Stimulated activated CD4-positive, alpha-beta T cell treated with anti-CD3 and anti-CD28 coated beads, Interleukin-2, amount 100 ng/mL, for 4 hours (primary cell): ENCODE measurements at regions not wholly inside any gene's neighbourhood (a gene's known extent, or its start where the extent isn't known, plus 50 kb on each side); places are given as distances from the start of the nearest gene placed in this dataset.
"Not testable (repeated sequence)": the region's sequence is repeated elsewhere in the genome, so short reads cannot be mapped to it uniquely, and the experiment has no call there.

Experiments
- DNase-seq: peaks from one replicate; pipeline ENCODE4 v3.0.0-alpha.2; 2020; ENCODE audit warnings: low read depth

DNA sequence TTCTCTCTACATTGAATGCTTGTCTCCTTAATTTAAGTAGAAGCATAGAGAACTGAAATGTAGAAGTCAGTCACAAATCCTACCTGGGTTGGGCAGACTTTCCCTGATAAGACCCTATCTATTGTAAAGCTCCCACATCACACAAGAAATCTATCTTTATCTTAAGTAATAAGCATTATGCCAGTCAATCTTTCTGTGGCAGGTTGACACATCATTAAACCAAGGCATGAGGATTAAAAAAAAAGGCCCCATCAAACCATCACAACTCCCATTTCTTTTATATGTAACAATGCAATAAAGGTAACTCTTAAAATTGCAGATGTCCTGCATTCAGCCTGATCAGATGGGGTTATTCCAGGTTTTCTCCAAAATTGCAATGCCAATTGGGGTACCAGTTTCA, 311.8 kb downstream of the TOX3 start:
- DNase-seq: no peak

DNA sequence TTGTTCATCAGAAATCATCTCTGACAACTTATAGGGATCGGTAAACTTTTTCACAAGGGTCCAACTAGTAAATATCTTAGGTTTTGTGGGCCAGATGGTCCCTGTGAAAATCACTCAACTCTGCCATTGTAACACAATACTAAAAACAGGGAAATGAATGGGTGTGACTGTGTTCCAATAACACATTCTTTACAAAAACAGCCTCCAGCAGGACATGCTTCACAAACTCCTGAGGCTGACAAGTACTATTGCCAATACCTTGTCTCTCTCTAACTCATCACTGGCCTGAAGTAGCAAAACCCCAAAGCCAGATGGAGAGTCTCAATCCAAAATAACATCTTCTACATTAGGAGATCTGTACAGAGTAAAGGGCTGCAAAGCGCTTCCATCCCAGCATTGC, 312.3 kb downstream of the TOX3 start:
- DNase-seq: no peak

DNA sequence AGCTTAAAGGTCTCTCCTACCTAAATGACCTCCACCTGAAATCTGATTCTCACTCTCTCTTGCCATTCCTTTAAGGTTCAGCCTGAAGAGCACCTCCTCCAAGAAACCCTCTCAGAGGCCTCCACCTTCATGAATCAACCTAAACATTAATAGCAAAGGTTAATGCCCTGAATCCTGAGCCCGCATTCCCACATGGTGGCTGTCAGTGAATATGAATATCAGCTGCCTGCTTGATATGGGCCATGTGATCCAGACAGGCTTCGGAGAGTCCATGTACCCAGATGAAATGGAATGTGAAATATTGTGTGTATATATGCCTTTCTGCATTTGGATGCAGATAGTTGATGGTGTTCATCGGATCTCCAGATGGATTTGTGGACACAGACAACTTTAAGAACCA, 317.5 kb downstream of the TOX3 start:
- DNase-seq: no peak

DNA sequence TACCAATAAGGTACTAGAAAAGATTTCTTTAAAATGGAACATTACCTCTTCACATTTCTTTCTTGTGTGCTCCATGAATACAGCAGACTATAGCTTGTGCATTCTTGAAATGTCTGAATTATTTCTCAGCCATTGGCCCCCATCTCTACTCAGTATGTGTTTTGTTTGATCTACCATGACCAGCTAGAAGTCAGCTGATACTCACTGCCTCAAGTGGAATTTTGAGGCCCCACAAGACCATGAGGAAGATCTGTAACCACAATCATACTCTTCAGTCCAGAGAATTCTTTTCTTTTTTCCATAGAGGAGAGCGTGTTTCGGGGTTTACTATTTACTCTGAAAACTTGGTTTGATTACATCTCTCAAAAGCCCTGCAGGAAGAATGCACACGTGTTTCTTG, 319.1 kb downstream of the TOX3 start:
- no peak for DNase-seq

DNA sequence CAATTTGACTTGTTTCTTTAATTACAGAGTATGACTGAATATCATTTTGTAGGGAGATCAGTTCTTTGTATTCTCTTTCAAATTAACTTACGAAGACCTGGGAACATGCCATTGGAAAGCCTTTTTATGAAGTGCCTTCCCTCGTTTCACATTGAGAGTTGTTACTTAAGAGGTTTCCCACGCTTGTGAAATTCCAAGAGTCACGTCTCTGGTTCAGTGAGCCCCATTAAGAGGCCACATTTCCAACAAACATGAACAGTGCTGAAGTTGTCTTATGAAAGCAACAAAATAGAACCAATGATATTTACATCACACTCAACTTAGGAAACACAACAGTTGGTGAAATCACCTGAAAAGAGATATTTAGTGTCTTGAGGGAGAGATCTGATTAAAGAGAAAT, 334.1 kb downstream of the TOX3 start:
- no peak for DNase-seq

DNA sequence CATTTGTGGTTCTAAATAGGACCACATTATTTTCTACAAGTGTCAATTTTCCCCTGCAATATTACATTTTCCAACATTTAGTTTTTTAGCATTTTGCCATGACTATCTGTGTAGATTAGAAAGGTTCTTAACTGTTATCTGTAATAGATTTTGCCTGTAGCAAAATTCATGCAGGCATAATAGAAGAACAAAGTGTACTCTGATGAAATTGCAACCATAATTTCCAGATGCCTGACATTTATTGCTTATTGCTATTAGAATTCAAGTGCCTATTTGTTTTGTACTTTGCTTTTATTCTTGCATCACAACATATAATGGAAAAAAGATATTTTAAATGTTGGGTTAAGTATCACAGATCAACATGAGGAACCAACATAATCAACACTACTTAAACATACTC, 337.7 kb downstream of the TOX3 start:
- DNase-seq: no peak

DNA sequence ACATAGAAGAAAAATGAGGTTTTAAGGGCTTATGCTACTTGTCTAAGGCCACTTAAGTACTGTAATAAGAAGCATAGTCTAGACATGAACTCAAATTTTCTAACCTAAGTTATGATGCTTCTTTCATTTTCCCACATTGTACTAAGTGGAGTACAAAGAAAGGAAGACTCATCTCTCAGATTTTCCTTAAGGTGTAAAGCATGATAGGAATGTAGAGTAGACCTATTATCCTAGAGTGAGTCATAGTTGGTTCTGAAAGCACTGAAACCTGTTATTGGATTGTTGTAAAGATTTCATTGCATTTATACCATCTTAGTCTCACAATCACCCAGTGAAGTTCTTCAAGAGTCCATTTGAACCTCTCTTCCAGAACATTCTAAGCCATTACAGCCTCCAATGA, 343.8 kb downstream of the TOX3 start:
- DNase-seq: no peak

DNA sequence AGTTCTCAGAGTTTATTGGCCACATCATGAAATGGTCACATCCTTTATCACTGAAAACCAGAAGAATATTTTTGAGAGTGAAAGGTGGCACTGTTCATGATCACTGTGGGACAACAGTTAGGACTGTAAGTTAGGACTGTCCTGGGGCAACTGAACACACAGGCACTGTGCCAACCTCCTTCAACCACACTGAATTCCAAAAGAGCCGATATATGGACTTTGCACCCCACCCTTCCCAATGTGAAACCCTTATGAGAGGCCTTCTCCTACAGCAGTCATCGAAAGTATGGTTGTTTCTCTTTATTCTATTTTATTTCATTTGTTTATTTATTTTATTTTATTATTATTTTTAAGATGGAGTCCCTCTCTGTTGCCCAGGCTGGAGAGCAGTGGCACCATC, 353.5 kb downstream of the TOX3 start:
- DNase-seq: no peak

DNA sequence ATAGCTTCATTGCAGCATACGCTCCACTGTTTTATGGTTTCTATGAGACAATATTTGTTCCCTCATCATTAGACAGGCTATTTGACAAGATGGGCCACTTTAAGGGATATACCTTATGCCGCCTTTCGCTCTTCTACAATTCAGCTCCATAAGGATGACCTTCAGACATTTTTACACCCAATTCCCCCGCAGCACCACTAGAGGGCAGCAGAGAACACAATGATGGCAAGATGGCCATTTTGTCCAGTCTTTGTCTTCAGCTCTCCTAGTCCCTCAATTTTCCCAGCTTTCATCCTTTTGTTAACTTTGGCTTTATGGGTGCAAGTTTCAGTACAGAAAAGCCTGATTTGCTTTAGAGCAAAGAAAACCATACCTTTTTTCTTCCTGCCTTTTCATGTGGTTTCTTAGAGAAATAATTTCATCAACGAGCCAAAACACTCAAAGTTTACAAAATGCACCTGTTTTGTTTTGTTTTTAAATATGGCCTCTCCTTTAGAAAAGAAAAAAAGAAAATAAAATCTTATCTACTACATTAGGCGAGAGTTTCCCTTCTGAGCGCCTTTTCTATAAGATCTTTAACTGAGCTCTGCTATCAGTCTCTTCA, 355.3 kb downstream of the TOX3 start:
- DNase-seq: peak; percentile 1

DNA sequence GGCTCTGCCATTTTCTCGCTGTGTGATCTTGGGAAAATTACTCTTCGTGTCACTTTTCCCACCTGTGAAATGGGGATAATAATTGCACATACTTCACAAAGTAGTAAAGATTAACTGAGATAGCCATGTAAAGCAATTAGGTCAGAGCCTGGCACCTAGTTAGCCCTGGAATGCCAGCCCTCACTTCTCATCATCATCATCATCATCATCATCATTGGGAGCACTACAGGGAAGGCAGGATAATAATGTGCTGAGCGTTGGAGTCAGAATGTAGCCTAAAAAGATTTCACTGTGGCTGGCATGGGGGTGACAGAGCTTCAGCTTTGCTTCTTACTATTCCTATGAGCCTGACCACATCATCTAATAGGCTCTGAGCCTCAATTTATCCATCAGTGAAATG, 362.6 kb downstream of the TOX3 start:
- no peak for DNase-seq

DNA sequence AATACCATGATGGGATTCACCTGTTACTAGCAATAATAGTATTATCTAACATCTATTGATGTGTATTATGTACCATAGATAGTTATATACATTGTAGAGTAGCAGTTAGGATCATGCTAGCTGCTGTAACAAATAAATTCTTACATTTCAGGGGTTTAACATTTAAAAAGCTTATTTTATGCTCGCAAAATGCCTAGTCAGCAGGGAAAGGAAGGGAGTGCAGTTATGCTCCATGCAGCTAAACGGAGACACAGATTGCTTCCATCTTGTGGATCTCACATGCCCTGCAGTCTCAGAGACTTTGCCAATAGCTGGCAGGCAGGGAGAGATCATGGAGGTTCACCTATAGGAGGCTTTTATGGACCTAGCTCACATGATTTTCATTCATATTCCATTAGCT, 364.1 kb downstream of the TOX3 start:
- no peak for DNase-seq

DNA sequence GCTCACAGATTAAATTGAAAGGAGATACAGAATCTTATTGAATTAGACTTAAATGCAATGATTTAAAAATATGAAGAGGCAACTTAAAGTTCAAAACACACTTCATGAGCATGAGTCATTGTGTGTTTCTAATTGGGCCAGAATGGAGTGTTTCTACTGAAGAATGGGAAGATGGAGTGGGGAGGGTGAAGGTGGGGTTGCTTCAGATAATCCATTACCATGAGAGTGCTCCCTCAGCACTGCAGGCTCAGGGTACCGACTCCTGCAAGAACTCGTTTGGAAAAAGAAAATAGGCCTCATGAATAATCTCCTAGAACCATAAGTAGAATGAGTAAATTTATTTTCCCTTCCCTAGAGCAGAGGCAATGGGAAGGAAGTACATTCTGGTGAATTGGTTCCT, 372.8 kb downstream of the TOX3 start:
- no peak for DNase-seq

DNA sequence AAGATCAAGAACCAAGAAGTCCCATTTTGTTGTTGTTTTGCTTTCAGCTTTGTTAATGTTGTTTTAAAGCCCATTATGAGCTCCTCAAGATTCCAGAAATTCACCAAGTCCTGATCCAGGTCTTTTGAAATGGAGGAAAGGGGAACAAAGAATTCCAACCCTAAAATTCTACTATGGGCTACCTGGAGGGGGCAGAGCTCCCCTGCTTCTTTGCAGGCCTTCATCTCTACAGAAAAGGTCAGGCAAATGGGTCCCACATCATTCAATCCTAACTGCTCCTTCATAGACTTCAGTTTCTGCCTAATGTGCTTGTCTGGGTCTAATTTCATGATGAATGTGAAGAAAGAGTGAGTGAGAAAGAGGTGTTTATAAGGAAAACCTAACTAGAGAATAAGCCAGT, 375.5 kb downstream of the TOX3 start:
- DNase-seq: no peak

DNA sequence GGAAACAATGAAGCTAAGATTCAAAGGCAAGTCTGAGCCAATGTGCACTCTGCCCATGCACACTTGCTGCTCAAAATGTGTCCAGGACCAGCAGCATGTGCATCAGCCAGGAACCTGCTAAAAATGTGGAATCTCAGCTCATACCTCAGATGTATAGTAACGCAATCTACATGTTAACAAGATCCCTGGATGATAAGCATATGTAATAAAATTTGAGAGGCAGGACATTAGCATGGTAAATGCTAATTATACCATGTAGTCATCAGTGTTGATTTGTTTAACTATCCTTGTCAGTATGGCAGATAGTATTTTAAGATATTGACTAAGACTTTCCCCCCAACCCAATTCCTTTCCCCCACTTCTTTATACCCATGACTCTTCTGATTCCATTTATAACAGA, 379.6 kb downstream of the TOX3 start:
- no peak for DNase-seq

DNA sequence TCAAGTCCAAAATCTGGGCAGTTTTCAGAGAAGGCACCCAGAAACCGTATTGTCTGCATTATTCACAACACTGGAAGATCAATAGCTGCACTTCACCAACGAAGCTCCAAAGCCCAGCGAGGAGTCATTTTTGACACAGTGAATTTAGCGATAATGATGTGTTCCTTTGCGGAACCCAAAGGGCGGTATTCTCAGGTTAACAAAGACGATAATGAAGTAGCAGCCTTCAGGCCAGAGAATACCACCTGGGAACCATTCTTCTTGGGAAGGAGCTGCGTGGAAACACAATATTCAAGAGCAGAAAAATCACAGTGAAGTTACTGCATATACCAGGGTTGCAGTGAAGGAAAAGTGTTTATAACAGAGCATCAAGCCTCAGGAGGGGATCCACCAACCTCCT, 381.0 kb downstream of the TOX3 start:
- DNase-seq: no peak

DNA sequence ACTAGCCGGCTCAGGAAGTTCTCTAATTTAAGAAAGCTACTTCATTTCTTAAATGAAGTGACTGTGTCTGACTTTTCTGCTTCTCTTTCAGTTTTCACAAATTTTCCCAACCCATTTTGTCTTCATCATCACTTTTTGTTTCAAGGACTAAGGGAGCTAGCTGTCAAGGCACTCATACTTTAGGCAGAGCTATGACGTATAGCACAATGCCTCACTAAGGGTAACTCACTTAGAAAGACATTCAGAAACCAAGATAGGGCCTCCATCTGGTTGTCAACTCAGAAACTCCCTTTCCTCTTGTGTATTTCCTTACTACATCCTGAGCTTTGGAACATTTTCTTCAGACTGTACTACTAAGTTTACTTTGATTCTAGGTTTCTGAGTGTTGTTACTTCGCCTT, 397.9 kb downstream of the TOX3 start:
- DNase-seq: no peak

DNA sequence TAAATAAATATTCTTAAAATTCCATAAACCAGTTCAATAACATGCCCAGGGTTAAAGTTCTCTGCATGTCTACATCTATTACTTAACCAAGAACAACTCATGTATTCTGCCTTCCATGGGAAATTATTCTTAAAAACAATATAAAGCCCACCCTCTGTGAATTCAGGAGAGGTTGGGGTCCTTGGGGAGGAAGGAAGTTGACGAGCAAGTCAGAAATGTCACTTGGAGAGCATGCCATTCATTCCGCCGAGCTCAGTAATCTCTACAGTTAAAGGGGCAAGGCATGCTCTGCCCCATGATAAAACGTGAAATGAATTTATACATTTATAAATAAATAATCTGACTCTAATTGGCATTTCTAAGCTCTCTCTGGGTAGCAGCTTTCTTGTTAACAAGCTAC, 405.1 kb downstream of the TOX3 start:
- DNase-seq: no peak

DNA sequence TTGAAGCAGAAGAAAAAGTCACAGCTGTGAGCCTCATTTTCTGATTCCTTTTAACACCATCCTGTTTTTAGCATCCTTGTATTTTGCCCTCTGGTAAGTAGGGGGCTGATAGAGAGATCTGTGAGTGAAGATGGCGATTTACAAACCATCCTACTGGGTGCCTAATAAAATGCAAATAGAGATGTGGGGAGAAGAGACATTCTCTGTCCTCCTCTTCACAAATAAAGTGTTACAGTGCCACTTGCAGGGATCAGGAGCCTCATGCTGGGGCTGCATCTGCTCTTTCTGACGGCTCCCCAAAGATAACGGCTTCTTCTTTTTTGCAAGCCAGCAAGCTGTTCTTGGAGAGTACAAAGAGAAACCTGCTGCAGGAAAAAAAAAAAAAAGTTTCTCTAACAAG, 418.6 kb downstream of the TOX3 start:
- DNase-seq: no peak

DNA sequence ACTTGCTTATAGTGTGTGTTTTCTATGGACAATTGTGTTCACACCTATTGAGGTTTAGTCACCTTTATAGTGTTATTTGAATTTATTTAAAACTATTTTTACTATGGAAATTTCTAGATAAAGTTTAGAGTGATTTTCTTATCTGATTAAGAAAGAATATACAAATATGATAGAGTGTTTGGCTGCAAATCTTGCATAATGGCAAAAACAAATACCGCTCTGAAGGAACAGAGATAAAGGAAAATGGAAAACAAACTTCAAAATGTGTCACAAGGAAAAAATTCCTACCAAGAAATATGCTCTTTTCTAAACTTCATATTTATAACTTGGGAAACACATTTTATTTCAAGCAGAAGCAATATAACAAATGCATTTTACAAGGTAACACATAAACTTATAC, 423.1 kb downstream of the TOX3 start:
- DNase-seq: no peak

DNA sequence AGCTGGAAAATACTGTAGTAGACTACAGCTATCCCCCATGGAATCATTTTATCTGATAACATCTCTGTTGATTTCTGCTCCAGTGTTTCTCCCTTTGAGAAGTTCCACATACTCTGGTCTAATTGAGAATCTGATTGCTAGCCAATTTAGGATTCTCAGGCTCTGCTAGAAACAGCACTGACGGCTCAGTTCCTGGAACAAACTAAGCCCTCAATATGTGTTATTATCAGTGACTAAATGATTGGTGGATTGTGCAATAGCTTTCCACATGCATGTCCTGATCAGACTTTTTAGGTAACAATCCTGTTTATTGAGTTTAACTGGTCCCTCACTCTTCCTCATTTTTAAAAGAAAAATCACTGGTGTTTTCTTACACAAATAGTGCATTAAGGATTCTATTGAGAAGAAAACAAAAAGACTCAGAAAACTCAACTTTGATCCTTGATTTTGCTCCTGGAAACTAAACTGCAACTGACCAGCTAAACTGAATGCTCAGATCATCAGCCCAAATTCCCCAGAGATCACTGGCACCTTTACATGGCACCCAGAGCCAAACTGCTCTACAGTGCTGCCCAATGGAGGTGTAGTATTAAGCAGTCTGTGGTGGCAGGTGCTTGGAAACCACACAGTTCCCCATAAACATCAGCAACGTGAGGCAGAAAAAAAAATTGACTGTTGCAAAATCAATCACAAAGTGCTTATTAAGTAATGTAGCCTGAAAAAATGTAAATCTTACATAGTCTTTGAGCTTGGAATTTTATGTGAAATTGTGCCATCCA, 423.7 kb downstream of the TOX3 start:
- no peak for DNase-seq

DNA sequence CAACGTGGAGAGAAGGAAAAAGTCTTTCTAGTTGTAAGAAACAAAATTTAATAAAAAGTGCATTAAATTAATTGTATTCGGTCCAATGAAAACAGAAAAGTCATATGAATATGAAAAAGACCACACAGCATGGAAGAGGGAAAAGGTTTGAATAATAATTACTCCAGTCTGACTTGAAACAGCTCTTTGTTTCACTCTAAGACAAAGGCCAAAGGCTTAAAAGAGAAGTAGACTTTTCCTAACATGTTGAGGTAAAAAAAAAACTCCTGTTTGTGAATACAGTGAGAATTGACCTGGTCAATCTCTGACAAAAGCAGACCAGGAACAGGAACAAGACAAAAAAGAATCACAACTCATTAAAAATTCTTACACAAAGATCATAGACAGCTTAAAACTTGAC, 429.8 kb downstream of the TOX3 start:
- no peak for DNase-seq

DNA sequence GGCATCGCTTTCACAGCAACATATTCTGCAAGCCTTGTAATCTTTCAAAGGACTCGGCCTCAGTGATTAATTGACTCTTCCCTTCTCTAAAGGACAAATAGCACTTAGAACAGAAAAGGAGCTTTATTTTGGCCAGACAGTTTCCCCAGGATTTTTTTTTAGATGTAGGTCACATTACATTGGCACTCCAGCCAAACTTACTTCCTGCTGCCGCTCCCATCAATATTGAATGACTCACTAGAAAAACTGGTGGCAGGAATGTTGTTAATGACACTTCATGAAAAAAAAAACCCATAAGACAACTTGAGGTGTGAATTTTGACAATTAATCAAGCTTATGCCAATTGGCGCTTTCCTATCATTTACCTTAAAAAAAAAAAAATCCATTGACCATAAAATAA, 432.6 kb downstream of the TOX3 start:
- no peak for DNase-seq

DNA sequence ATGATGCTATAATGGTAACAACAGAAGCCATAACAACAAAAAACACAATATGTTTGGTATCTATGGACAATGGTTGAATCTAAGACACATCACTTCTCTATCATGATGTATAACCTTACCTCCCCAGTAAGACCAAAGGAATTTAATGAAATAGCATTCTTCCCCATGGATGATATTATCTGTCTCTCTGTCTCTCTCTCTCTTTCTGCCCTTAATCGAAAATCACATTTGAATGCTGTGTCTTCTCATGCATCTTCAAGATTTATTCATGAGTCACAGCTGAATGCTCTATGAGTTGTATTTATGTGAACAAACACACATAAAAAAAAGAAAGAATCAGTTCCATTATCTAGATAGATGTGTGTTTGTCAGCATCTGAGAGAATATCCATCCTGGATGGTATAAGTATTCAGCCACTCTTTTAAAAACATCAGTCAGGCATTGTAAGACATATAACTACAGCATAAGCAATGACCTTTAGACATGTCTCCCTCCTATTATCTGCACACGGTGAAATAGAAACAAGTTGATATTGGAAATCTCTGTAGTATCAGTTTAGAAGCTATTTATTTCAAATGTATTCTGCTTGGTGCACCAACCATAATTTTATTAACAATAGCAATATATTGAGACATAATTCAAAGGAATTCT, 433.3 kb downstream of the TOX3 start:
- no peak for DNase-seq

DNA sequence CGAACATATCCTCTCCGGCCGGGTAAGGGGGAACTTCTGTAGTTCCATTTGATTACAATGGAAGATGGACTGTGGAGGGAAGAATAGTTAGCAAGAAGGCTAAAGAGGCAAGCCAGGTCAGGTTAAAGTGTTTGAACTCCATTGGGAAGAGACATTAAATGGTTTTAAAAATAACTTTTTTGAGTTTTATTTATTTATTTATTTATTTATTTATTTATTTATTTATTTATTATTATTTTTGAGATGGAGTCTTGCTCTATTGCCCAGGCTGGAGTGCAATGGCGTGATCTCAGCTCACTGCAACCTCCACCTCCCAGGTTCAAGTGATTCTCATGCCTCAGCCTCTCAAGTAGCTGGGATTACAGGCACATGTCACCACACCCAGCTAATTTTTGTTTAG, 441.9 kb downstream of the TOX3 start:
- not testable (repeated sequence) for DNase-seq
